HUES64 (cell line): ENCODE measurements at regions not wholly inside any gene's neighbourhood (a gene's known extent, or its start where the extent isn't known, plus 50 kb on each side); places are given as distances from the start of the nearest gene placed in this dataset.

Source experiments
- H3K27ac ChIP-seq: 2 replicates; pipeline ENCODE4 v1.7.0; 2013; ENCODE audit warnings: low read depth, low read length, inconsistent platforms
- H3K27me3 ChIP-seq: 2 replicates; pipeline ENCODE4 v1.6.1; 2013; ENCODE audit warnings: mild to moderate bottlenecking, low read length; ENCODE audit not compliant: insufficient read depth
- H3K36me3 ChIP-seq: 2 replicates; pipeline ENCODE4 v1.6.1; 2013; ENCODE audit warnings: mild to moderate bottlenecking, low read length; ENCODE audit not compliant: insufficient read depth
- H3K4me1 ChIP-seq: 2 replicates; pipeline ENCODE4 v1.6.1; 2013; ENCODE audit warnings: mild to moderate bottlenecking, low read length, moderate library complexity; ENCODE audit not compliant: insufficient read depth
- H3K4me3 ChIP-seq: 2 replicates; pipeline ENCODE4 v1.5.1; 2013; ENCODE audit warnings: mild to moderate bottlenecking, low read length, moderate library complexity
- H3K9ac ChIP-seq: 2 replicates; pipeline ENCODE4 v1.6.1; 2013; ENCODE audit warnings: mild to moderate bottlenecking, low read depth, low read length
- H3K9me3 ChIP-seq: 2 replicates; pipeline ENCODE4 v1.6.1; 2013; ENCODE audit warnings: low read depth, low read length; ENCODE audit not compliant: insufficient read depth
- WGBS: fragments of 150-250, 120-280 bp; methylation state at CpG from one replicate; pipeline ENCODE4 v1.1.7; 2013; ENCODE audit warnings: missing lambda C conversion rate; 5-methylcytosine and 5-hydroxymethylcytosine counted together

- WGBS: 96% methylated on average over 1 of the region's 1 CpG
- H3K4me1 ChIP-seq: peaks cover 4% of the 10 kb centered on the region; the same call in 1 of the 2 replicates
- no peaks in the 10 kb centered on the region for H3K9me3 ChIP-seq
- no peaks in the 10 kb centered on the region for H3K27me3 ChIP-seq
- H3K4me3 ChIP-seq: no peak overlapping the region
- no peak overlapping the region for H3K9ac ChIP-seq
- H3K27ac ChIP-seq: no peak overlapping the region
- no peaks in the 10 kb centered on the region for H3K36me3 ChIP-seq
Measured at GRCh38 chr4:14280567-14280966, 653.0 kb upstream of the BOD1L1 start.

GRCh38 chr4:14284578-14284977, 657.1 kb upstream of the BOD1L1 start:
- Histone ChIP-seq H3K4me3 (no peak overlapping the region), H3K9me3 (peaks cover 11% of the 10 kb centered on the region), H3K4me1 (peaks cover 4% of the 10 kb centered on the region; the same call in 1 of the 2 replicates), H3K36me3 (no peaks in the 10 kb centered on the region), H3K9ac (no peak overlapping the region), H3K27me3 (no peaks in the 10 kb centered on the region), H3K27ac (no peak overlapping the region)

- no CpG with 5 or more reads among the region's 1 CpG for WGBS
- no peak overlapping the region for H3K9ac ChIP-seq
- no peaks in the 10 kb centered on the region for H3K36me3 ChIP-seq
- no peak overlapping the region for H3K4me3 ChIP-seq
- H3K27me3 ChIP-seq: no peaks in the 10 kb centered on the region
- no peak overlapping the region for H3K27ac ChIP-seq
- H3K4me1 ChIP-seq: peaks cover 9% of the 10 kb centered on the region; the same call in 1 of the 2 replicates
- peaks cover 11% of the 10 kb centered on the region for H3K9me3 ChIP-seq
Measured at GRCh38 chr4:14289708-14290107, 662.2 kb upstream of the BOD1L1 start.

GRCh38 chr4:14293582-14293981, 666.1 kb upstream of the BOD1L1 start:
- Histone ChIP-seq H3K4me3 (no peak overlapping the region), H3K9ac (no peak overlapping the region), H3K9me3 (peaks cover 1% of the 10 kb centered on the region; the same call in 1 of the 2 replicates), H3K36me3 (no peaks in the 10 kb centered on the region), H3K27me3 (no peaks in the 10 kb centered on the region), H3K4me1 (peaks cover 9% of the 10 kb centered on the region; the same call in 1 of the 2 replicates), H3K27ac (no peak overlapping the region)
- WGBS: 92% methylated on average over 3 of the region's 3 CpGs

- Histone ChIP-seq H3K9ac (no peak overlapping the region), H3K4me1 (peaks cover 9% of the 10 kb centered on the region; the same call in 1 of the 2 replicates), H3K27ac (no peak overlapping the region), H3K27me3 (no peaks in the 10 kb centered on the region), H3K9me3 (no peaks in the 10 kb centered on the region), H3K36me3 (no peaks in the 10 kb centered on the region), H3K4me3 (no peak overlapping the region)
- WGBS: 100% methylated on average over 2 of the region's 2 CpGs
Measured at GRCh38 chr4:14294611-14295010, 667.1 kb upstream of the BOD1L1 start.

GRCh38 chr4:14299166-14299565, 671.6 kb upstream of the BOD1L1 start:
- no peak overlapping the region for H3K9ac ChIP-seq
- 89% methylated on average over 2 of the region's 2 CpGs for WGBS
- no peaks in the 10 kb centered on the region for H3K27me3 ChIP-seq
- no peaks in the 10 kb centered on the region for H3K36me3 ChIP-seq
- H3K9me3 ChIP-seq: no peaks in the 10 kb centered on the region
- H3K4me1 ChIP-seq: no peaks in the 10 kb centered on the region
- H3K27ac ChIP-seq: no peak overlapping the region
- no peak overlapping the region for H3K4me3 ChIP-seq

GRCh38 chr4:14302021-14302420, 674.5 kb upstream of the BOD1L1 start:
- H3K4me3 ChIP-seq: no peak overlapping the region
- no peak overlapping the region for H3K27ac ChIP-seq
- no peaks in the 10 kb centered on the region for H3K36me3 ChIP-seq
- no peaks in the 10 kb centered on the region for H3K27me3 ChIP-seq
- H3K9ac ChIP-seq: no peak overlapping the region
- no peaks in the 10 kb centered on the region for H3K4me1 ChIP-seq
- H3K9me3 ChIP-seq: no peaks in the 10 kb centered on the region

- Histone ChIP-seq H3K9ac (no peak overlapping the region), H3K27me3 (no peaks in the 10 kb centered on the region), H3K36me3 (no peaks in the 10 kb centered on the region), H3K9me3 (no peaks in the 10 kb centered on the region), H3K4me1 (no peaks in the 10 kb centered on the region), H3K4me3 (no peak overlapping the region), H3K27ac (no peak overlapping the region)
- 100% methylated on average over 3 of the region's 3 CpGs for WGBS
Measured at GRCh38 chr4:14303856-14304255, 676.3 kb upstream of the BOD1L1 start.

GRCh38 chr4:14308229-14308651, 680.7 kb upstream of the BOD1L1 start:
- Histone ChIP-seq H3K4me3 (no peak overlapping the region), H3K9me3 (no peaks in the 10 kb centered on the region), H3K27ac (no peak overlapping the region), H3K27me3 (no peaks in the 10 kb centered on the region), H3K4me1 (no peaks in the 10 kb centered on the region), H3K9ac (no peak overlapping the region), H3K36me3 (no peaks in the 10 kb centered on the region)

- Histone ChIP-seq H3K9me3 (no peaks in the 10 kb centered on the region), H3K4me1 (no peaks in the 10 kb centered on the region), H3K9ac (no peak overlapping the region), H3K27me3 (no peaks in the 10 kb centered on the region), H3K27ac (no peak overlapping the region), H3K36me3 (no peaks in the 10 kb centered on the region), H3K4me3 (no peak overlapping the region)
- WGBS: 94% methylated on average over 2 of the region's 2 CpGs
Measured at GRCh38 chr4:14309431-14309830, 681.9 kb upstream of the BOD1L1 start.

- Histone ChIP-seq H3K9ac (no peak overlapping the region), H3K36me3 (no peaks in the 10 kb centered on the region), H3K9me3 (no peaks in the 10 kb centered on the region), H3K4me1 (no peaks in the 10 kb centered on the region), H3K27ac (no peak overlapping the region), H3K27me3 (no peaks in the 10 kb centered on the region), H3K4me3 (no peak overlapping the region)
- 91% methylated on average over 3 of the region's 3 CpGs for WGBS
Measured at GRCh38 chr4:14313757-14314156, 686.2 kb upstream of the BOD1L1 start.

GRCh38 chr4:14315129-14315528, 687.2 kb upstream of the CPEB2 start:
- Histone ChIP-seq H3K4me3 (no peak overlapping the region), H3K9ac (no peak overlapping the region), H3K36me3 (no peaks in the 10 kb centered on the region), H3K27me3 (no peaks in the 10 kb centered on the region), H3K27ac (no peak overlapping the region), H3K4me1 (no peaks in the 10 kb centered on the region), H3K9me3 (no peaks in the 10 kb centered on the region)
- WGBS: 95% methylated on average over 3 of the region's 3 CpGs
